ENCODE measurements at regions not wholly inside any gene's neighbourhood (a gene's known extent, or its start where the extent isn't known, plus 50 kb on each side); places are given as distances from the start of the nearest gene placed in this dataset.

DNA sequence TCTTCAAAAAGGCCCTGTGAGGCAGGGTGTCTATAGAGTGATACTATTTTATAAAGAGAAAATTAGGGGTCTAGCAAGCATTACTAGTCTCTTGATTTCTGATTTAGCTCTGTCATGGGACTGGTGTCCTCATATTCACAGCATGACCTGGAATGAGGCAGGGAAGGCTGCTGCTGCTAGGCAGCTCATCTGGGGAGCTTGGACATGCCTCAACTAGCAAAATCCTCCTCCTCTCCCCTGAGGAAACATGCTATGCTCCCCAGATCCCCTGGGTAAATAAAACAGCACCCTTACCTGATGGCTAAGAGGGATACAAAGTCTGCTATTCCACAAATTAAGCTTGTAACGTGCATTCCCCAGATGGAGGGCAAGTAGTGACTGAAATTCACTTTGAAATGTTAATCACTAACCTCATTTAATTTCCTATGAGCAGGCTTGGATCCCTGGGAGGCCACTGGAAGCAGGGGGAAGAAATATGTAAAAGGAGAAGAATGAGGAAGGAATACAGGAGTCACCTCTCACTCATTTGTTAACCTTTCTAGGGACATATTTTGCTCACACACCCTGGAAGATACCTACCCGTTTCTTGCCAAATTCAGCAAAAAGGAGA is 709.4 kb downstream of the SQOR start:
- DNase-seq (ENCODE audit: insufficient read length, low spot score): no peak
- no peak for FAIRE-seq
- TF ChIP-seq CTCF (IDR thresholded peaks at IDR 0.05; ENCODE audit: insufficient read depth, missing control alignments): no peak

DNA sequence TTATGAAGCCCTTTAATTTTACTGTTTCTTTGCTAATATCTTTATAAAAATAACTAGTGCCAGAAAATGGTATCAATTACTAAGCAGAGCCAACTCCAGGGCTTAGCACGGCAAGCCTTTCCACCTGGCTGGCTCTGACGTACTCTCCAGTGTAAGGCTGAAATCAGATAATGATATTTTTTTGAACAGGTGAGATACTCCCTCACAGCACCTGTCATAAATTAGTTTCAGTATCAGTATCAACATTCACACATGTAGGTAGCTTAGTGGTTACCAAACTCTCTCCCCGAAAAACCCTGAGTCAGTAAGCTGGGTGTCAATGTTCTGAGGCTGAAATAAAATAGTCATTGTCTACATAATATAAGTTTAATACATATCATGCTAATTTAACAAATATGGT is 710.1 kb downstream of the SQOR start:
- FAIRE-seq (no peak), DNase-seq (ENCODE audit: insufficient read length, low spot score) (no peak)
- no peak for TF ChIP-seq CTCF (IDR thresholded peaks at IDR 0.05; ENCODE audit: insufficient read depth, missing control alignments)

DNA sequence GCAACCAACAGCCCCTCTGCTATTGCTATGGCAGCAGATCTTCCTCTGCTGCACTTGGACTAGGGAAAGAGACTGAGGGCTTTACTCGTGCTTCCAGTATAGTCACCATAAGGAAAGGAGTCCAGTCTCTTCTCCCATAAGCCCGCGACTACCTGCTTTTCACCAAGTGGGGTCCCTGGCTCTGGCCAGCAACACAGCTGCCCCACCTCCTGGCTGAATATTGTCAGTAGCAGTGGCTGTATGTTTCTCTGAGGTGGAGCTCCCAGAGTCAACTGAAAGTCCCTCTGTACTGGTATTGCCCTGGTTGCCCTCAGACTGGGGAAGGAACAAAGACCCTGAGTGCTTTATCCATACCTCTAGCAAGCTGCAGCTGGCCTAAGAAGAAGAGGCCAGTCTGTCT is 719.6 kb downstream of the SQOR start:
- no peak for FAIRE-seq
- no peak for DNase-seq (ENCODE audit: insufficient read length, low spot score)
- no peak for TF ChIP-seq CTCF (IDR thresholded peaks at IDR 0.05; ENCODE audit: insufficient read depth, missing control alignments)

GRCh38 chr15:46365572-46365971 is 730.7 kb downstream of the SQOR start:
- no peak for FAIRE-seq
- no peak for TF ChIP-seq CTCF (IDR thresholded peaks at IDR 0.05; ENCODE audit: insufficient read depth, missing control alignments)
- DNase-seq (ENCODE audit: insufficient read length, low spot score): no peak

DNA sequence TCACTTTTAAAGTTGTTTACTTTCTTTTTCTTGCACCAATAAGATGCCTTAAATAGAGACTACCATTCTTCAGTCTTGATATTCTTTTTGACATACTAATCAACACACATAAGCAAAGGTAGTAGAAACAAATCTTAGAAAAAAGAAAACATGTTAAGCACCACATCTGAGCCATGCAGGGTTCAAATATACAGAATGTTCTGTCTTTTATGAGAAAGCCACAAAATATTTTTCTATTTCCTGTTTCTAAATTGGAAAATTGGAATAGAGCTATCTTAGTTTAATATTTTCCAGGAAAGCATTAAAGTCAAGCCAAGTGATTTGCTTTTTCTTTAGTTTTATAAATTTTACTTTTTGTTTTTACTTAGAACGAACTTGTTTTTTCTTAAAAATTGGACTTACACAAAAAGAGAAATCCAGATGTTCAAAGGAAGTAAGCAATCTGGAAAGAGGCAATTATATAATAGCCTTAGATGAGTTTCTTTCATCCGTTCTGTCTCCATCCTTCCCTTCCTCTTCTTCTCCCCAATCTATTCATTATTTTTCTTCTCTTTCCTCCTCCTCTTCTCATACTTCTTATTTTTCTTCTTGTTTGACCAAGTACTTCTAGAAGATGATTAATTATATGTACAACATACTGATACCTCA is 731.7 kb downstream of the SQOR start:
- no peak for FAIRE-seq
- no peak for DNase-seq (ENCODE audit: insufficient read length, low spot score)
- TF ChIP-seq CTCF (IDR thresholded peaks at IDR 0.05; ENCODE audit: insufficient read depth, missing control alignments): no peak

DNA sequence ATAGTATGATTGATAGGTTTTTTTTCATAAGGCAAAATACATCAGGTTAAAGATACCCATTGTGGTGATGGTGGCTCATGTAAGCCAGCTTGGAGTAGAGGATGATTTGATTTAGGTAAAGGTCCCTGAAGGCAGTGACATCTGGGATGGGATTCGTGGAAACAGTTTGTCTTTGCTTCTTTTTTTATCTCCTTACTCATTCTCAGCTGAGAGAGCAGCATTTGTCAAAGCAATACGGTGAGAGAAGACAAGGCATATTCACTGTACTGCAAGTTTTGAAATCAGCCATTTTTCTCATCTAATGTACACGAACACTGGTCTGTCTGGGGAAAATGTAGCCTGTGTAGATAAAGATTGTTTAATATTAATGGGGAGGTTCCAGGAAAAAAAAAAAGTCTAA is 749.1 kb downstream of the SQOR start:
- no peak for TF ChIP-seq CTCF (IDR thresholded peaks at IDR 0.05; ENCODE audit: insufficient read depth, missing control alignments)
- FAIRE-seq (no peak), DNase-seq (ENCODE audit: insufficient read length, low spot score) (no peak)

DNA sequence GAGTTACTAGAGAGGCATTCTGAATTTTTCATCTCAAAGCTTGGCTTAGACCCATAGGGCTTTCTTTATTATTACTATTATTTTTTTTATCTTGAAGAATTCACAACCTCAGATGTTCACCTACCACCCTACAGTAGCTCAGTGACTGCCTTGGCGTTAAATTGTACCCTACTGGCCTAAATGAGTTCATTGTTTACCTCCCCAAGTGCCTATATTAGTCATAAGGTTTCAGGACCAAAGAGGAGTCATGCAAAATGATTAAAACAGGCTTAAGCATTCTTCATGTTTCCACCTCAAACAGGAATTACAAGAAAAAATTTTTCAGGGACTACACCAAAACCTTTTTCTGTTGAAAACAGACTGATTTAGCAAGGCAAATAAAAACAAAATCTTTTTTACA is 751.5 kb downstream of the SQOR start:
- no peak for FAIRE-seq
- no peak for TF ChIP-seq CTCF (IDR thresholded peaks at IDR 0.05; ENCODE audit: insufficient read depth, missing control alignments)
- no peak for DNase-seq (ENCODE audit: insufficient read length, low spot score)

All from D721Med (cell line).